Liver (tissue), 3 donors: ENCODE measurements at regions not wholly inside any gene's neighbourhood (a gene's known extent, or its start where the extent isn't known, plus 50 kb on each side); places are given as distances from the start of the nearest gene placed in this dataset.

ENCODE experiments used
- CTCF ChIP-seq: fragments of 150-350 bp; IDR thresholded peaks from 2 replicates; pipeline ENCODE4 v1.5.1; 2017; ENCODE audit warnings: improper control_type of control experiment, low read depth, low read length; ENCODE audit not compliant: missing input control
- REST ChIP-seq: IDR thresholded peaks from 2 replicates; pipeline ENCODE4 v1.6.1; 2016; ENCODE audit warnings: antibody characterized with exemption, mild to moderate bottlenecking
- TAF1 ChIP-seq: conservative IDR thresholded peaks from 2 replicates; pipeline ENCODE4 v1.6.1; 2016; ENCODE audit warnings: antibody characterized with exemption, mild to moderate bottlenecking
- ZBTB33 ChIP-seq: IDR thresholded peaks from 2 replicates; pipeline ENCODE4 v1.6.1; 2016; ENCODE audit warnings: antibody characterized with exemption
- donor health status: healthy.
- donor health status: healthy.

GRCh38 chr13:22562116-22562515 is 618.7 kb upstream of the SGCG start:
- TF ChIP-seq CTCF (no peak), ZBTB33 (no peak), REST (no peak), TAF1 (no peak)
